GM18873 (cell line): ENCODE measurements at regions not wholly inside any gene's neighbourhood (a gene's known extent, or its start where the extent isn't known, plus 50 kb on each side); places are given as distances from the start of the nearest gene placed in this dataset.
"Not testable (repeated sequence)": the region's sequence is repeated elsewhere in the genome, so short reads cannot be mapped to it uniquely, and the experiment has no call there.

Experiments
- ATAC-seq: cut with Tn5 transposase; IDR thresholded peaks from one replicate; pipeline ENCODE4 v1.9.1; 2021; ENCODE audit warnings: mild to moderate bottlenecking, moderate library complexity, moderate number of reproducible peaks; ENCODE audit not compliant: unreplicated experiment, low FRiP score

DNA sequence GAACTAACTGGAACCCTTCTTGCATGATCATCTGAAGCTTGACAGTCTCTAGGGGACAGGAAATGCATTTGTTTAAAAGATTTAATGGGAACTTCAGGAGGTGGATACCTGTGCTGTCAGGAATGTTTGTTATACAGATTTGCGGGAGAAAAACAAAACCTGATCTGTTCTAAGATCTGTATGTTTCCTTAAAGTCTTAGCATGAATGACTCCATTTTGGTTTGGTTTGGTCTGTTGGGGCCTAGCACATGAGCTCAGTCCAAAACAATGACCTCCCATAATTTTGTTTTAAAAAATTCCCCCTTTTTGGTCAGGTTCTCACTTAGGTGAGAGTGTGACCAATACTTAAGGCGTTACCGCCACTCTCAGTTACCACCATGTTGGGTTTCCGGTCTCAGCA is 138.7 kb downstream of the AKR1D1 start:
- ATAC-seq, result no peak

GRCh38 chr7:138220321-138220720 is 144.1 kb downstream of the AKR1D1 start:
- ATAC-seq, result not testable (repeated sequence)

GRCh38 chr7:138221388-138221787 is 145.1 kb downstream of the AKR1D1 start:
- not testable (repeated sequence) for ATAC-seq

DNA sequence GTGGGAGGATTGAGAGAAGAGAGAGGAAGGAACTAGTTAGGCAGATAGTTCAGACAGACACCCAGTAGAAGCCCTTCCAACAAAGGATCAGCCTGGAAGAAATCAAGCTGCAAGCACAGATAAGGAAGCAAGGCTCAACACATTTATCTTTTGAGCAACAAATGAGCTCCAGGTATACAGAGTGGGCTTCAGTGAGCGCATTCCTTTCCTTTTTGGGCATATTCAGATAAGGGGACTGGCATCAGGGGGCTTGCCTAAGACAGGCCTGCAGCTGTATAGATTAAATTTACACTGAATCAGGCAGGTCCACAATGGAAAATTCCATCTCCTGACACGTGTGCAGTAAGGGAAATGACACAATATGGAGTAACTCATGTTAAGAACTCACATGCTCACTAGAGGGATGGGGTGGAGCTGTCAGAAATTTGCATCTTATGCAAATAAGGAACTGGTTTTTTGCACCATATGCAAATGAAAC is 147.2 kb downstream of the AKR1D1 start:
- ATAC-seq, result no peak

GRCh38 chr7:138226001-138226476 is 149.8 kb downstream of the AKR1D1 start:
- ATAC-seq, result no peak

DNA sequence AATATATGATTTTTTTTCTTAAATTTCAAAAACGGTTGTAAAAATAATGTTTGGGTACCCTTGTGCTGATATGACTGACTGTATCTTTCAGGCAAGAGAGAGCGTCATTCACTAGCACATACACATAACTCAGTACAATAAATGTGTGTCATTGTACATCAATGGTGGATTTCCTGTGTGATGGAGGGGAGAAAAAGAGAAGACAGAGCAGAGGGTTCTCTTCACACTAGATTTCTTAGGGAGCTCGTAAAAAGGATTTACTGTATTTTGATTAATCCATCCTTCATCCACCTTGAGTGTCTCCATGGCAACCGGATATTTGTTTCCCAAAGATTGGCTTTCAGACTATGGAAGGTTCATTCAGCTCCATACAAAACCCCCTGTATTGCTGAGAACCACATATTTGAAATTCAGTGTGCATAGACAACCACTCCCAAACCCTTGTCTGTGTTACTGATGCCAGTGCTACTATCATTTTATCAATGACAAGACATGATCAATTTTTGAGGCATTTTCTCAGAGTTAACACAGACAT is 150.6 kb downstream of the AKR1D1 start:
- no peak for ATAC-seq

GRCh38 chr7:138228119-138228518 is 151.9 kb downstream of the AKR1D1 start:
- ATAC-seq, result no peak

DNA sequence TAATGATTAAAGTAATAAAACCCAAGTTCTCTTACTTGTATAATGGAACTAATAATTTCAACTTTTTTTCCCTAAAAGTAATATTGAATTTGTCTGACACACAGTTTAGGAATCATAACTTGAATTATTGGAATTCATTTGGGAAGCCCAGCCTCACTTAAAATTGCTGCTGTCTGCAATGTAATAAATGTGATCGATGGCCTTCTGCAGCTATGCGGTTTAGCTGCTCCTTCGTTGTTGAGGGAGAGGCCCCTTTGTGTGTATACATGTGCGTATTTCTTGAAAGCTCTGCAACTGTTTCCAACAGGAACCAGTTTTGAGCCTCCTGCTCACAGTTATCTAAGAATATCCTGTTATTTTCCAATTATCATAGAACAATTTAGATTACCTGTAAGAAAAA is 152.5 kb downstream of the AKR1D1 start:
- no peak for ATAC-seq

DNA sequence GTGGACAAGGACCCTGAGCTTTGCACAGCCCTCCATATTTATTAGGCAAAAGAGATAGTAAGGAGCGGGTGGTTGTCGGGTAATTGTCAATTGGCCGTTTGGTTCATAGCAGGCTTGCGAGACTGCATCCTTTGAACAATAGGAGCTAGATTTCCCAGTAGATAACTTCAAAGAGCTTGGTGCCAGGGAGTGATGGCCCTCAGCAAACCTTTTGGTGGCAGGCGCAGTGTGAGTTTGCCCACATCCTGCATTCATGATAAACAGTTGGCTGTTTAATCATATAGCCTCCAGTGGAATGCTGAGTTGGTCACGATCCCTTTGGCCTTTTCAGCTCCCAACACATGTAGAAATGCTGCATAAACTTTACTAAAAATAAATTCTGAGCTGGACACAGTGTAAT is 156.9 kb downstream of the AKR1D1 start:
- no peak for ATAC-seq

GRCh38 chr7:138235207-138235606 is 158.9 kb downstream of the AKR1D1 start:
- no peak for ATAC-seq

DNA sequence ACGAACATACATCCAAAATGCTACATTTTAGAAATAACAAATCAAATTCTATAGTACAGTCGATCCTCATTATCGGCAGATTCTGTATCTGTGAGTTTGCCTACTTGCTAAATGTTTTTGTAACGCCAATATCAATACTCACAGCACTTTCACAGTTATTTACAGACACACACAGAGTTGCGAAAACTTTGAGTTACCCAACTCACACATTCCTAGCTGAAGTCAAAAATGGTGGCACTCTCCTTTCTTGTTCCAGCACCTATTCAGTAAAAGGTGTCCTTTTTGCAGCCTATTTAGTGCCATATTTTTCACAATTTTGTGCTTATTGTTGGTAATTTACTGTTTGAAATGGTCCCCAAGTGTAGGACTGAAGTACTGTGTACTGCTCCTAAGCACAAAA is 161.7 kb downstream of the AKR1D1 start:
- ATAC-seq, result no peak

GRCh38 chr7:138238734-138239659 is 162.7 kb downstream of the AKR1D1 start:
- ATAC-seq, result no peak

DNA sequence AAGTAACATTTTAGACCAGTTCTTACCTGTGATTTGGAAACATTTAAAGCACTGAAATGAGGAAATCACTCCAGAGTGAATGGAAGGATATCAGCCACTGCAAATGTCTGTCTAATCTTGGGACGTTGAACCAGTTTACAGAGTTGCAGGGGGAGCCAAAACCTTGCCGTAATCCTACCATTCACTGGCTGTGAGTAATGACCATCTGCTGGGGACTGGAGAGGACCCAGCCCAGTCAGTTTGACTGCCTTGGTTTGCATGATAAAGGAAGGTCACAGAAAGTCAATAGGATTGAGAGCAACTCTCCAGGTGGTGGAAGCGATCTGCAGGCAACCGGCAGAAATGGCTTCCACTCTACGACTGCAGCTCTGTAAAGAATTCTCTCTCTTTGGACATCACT is 167.2 kb downstream of the AKR1D1 start:
- no peak for ATAC-seq

DNA sequence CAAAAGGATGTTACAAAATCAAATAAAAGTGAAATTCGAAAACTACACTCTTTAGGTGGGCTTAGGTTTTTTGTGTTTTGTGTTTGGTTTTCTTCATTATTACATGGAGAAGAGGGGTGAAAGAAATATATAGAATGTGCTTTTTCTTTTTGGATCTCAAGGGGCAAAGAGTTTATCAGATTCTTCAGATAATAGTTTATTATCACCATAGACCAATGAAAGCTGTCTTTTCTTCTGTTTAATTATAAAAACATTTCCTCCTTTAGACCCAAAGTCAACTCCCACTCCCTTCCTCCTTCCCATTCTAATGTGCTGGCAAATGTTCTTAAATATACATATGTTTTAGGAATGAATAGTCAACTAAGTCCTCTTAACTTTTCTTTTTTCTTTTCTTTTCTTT is 167.6 kb downstream of the AKR1D1 start:
- ATAC-seq, result no peak

DNA sequence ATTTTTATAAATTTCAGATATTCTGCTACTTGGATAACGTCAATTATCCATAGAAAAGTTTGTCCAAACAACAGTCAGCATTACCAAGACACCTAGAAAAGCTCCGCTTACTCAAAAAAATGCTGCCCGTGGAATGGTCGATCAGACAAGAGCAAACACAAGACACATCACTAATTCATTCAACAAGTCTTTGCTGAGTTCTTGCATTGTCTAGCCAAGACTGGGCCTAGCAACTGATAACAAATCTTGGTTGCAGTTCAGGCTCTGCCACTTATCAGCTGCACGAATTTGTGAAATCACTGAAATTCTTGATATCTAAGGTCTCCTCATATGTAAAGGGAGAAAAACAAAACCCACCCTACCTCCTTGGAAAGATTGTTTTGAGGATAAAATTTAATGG is 168.3 kb downstream of the AKR1D1 start:
- ATAC-seq, result no peak

- ATAC-seq, result no peak
Measured at GRCh38 chr7:138245216-138245615, 169.0 kb downstream of the AKR1D1 start.

DNA sequence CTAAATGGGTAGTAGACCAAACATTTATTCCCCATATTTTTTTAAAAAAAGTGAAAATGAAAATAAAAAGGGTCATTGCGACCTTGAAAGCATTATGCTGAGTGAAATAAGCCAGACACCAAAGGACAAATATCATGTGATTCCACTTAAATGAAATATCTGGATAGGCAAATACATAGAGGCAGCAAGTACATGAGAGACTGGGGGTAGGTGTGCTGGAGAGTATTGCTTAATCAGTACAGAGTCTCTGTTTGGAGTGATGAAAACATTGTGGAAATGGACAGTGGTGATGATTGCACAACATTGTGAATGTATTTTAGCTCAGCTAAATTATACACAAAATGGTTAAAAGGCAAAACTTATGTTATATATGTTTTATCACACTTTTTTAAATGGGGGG is 169.4 kb downstream of the AKR1D1 start:
- no peak for ATAC-seq

DNA sequence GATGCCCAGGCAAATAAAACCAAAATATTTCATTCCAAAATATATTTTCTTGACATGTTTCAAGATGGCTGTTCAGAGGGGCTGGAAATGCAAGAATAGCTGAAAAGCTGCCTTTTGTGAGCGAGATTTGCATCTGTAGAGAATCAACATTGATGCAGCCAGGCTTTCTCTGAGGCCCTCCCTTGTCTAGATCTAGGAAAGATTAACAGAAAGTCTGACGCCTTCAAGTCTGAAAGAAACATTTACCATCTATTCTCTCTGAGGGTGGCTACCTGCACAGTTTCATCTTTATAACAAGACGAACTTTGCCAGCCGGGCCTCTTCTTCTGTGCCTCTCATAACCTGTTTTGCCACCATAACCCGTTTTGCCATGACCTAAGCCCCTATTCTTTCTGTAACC is 170.2 kb downstream of the AKR1D1 start:
- no peak for ATAC-seq

GRCh38 chr7:138247081-138247480 is 170.8 kb downstream of the AKR1D1 start:
- ATAC-seq, result no peak

DNA sequence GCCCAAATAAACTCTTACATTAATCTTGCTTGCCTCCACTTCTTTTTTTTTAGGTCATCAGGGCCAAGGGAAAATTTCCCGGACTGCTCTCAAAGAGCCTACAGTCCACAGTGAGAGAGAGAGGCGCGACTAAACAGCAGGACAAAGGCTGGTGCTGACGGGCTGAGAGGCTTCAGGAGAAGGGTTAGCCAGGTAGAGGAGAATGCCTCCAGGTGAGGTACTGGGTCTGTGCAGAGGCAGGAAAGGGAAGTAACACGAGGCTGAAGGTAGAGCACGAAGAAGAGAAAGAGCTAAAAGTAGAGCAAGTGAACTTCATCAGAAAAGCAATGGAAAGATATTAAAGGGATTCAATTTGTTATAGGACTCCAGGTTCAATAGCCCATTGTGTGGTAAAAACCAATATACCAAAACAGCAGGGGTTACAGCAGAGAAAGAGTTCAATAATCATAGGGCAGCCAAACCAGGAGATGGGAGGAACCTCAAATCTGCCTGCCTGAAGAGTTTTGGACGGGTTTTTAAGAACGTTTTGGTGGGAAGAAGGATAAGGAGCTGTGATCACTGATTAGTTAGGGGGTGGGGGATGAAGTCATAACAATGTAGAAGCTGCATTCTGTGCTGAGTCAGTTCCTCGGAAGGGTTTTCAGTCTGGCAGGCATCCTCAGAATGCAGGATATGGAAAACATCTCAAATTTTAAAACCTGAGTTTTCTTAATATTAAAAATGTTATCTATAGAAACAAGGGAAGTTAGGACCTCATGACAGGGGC is 171.5 kb downstream of the AKR1D1 start:
- ATAC-seq, result no peak

GRCh38 chr7:138248609-138249008 is 172.3 kb downstream of the AKR1D1 start:
- no peak for ATAC-seq
